GM12891 (cell line): ENCODE measurements at regions not wholly inside any gene's neighbourhood (a gene's known extent, or its start where the extent isn't known, plus 50 kb on each side); places are given as distances from the start of the nearest gene placed in this dataset.

Experiments used
- POLR2A ChIP-seq: IDR thresholded peaks from 2 replicates; pipeline ENCODE4 v1.6.1; 2011; ENCODE audit warnings: low read depth, low read length, control low read depth
- POLR2AphosphoS5 ChIP-seq: IDR thresholded peaks from 2 replicates; pipeline ENCODE4 v1.6.1; 2011; ENCODE audit warnings: low read depth, low read length, control low read depth
- POU2F2 ChIP-seq: IDR thresholded peaks from 2 replicates; pipeline ENCODE4 v1.6.1; 2011; ENCODE audit warnings: low read depth, mild to moderate bottlenecking, control low read depth, low read length, moderate library complexity
- TAF1 ChIP-seq: IDR thresholded peaks from 2 replicates; pipeline ENCODE4 v1.6.1; 2011; ENCODE audit warnings: low read depth, low read length, control low read depth

DNA sequence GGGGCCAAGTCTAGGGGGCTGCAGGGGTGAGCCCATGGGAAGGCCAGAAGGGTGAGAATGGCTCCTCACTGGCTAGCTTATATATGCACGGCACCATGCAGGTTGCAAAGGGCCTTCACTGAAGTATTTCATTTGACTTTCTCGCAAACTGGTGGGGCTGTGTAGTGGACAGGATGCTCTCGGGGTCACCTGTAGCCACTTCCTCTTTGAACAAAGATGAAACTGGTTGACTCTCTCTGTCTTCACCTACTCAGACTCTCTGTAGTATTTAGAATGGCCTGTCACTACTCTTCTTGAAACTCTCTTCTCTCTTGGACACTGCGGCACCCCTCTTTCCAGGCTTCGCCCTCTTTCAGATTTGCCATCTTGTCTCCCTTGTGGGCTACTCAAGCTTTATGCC, 560.5 kb downstream of the PKHD1 start:
- no peak for TF ChIP-seq POLR2A
- no peak for TF ChIP-seq TAF1
- no peak for TF ChIP-seq POLR2AphosphoS5
- no peak for TF ChIP-seq POU2F2
